Fibroblast of pulmonary artery (primary cell): ENCODE measurements at regions not wholly inside any gene's neighbourhood (a gene's known extent, or its start where the extent isn't known, plus 50 kb on each side); places are given as distances from the start of the nearest gene placed in this dataset.

Source experiments
- DNase-seq: peaks from one replicate; pipeline ENCODE4 v3.0.0-alpha.2; 2010; ENCODE audit warnings: low read depth
- H3K4me3 ChIP-seq: replicated peaks from 2 replicates; pipeline ENCODE4 v1.5.1; 2011; ENCODE audit warnings: low read depth, mild to moderate bottlenecking, control low read depth, low read length, moderate library complexity
- TF ChIP-seq, protein P1 (sequence below): IDR thresholded peaks from 2 replicates; pipeline ENCODE4 v1.5.1; 2011; ENCODE audit warnings: mild to moderate bottlenecking, control low read depth, low read length, inconsistent platforms; ENCODE audit errors: missing control alignments

DNA sequence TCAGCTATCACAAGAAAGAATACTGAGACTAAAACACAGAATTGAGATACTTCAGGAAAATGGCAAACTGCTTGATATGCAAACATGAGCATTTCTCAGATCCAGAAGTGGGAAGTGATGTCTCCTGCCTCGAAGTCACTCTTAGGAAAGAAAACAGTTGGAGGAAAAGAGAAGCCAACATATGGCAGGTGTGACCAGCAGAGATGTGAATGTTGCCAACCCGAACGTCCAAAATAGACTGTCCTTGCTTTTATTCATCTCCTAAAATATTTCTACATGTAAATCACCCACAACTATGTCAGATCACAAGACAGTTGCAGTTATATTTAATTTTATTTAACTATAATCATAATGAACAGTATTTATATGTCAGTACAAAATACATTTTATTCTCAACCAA, 687.6 kb downstream of the GALC start:
- H3K4me3 ChIP-seq: no peak overlapping the region
- TF ChIP-seq, protein P1, sequence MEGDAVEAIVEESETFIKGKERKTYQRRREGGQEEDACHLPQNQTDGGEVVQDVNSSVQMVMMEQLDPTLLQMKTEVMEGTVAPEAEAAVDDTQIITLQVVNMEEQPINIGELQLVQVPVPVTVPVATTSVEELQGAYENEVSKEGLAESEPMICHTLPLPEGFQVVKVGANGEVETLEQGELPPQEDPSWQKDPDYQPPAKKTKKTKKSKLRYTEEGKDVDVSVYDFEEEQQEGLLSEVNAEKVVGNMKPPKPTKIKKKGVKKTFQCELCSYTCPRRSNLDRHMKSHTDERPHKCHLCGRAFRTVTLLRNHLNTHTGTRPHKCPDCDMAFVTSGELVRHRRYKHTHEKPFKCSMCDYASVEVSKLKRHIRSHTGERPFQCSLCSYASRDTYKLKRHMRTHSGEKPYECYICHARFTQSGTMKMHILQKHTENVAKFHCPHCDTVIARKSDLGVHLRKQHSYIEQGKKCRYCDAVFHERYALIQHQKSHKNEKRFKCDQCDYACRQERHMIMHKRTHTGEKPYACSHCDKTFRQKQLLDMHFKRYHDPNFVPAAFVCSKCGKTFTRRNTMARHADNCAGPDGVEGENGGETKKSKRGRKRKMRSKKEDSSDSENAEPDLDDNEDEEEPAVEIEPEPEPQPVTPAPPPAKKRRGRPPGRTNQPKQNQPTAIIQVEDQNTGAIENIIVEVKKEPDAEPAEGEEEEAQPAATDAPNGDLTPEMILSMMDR: no peak
- no peak for DNase-seq

DNA sequence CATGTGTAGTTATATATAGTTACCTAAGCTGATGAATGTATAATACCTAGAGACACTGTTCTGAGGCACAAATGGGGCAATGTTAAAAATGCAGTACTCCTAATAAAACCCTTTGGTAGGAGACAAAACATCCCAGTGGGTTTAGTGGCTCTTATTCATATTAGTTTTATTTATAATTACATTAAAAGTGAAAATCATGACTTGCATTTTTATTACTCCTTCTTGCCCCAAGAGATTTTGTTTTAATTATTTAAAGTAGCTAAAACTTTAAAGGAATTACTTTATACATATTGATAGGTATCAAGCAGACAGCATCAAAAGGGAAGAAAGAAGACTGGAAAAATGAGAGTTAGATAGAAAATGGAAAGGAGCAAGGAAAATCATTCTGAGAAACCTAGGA, 688.6 kb downstream of the GALC start:
- no peak for DNase-seq
- TF ChIP-seq, protein P1: no peak

DNA sequence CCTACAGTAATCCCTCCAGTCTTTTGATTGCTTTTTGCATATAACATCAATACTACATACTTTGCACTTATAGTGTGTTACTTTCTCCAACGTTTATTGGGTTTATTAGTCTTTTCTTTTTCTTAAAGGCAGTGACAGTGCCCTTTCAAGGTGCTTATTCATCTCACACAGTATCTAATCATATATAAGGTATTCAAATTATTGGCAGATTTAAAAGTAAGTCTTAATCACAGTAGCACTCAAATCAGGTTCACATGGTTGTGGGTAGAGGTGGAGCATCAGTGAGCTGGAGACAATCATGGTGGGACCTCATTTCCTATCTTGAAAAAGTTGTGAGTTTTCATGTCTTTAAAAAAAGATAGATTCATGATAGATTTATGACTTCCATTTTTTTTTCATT, 706.2 kb downstream of the GALC start:
- TF ChIP-seq, protein P1: no peak
- H3K4me3 ChIP-seq: no peak overlapping the region
- DNase-seq: no peak

More for the DNA sequence above, 688.6 kb downstream of the GALC start:
- no peak overlapping the region for H3K4me3 ChIP-seq

DNA sequence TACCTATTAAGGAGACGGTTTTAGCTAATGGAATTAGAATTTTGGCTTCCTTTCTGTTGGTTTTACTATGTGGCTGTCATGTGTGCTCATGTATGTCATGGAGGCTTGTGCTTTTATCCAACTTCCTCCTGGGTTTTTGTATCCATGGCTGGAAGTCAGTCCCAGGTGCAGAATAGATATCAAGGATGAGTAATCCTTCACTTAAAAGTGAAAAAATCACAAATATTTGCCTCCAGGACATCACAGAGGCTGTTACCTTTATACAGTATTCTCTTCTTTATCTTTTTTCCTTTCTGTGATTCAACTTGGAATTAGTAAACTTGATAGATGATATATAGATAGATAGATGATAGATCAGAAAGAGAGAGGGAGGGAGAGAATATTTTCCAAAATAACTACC, 706.8 kb downstream of the GALC start:
- TF ChIP-seq, protein P1: no peak
- no peak for DNase-seq

DNA sequence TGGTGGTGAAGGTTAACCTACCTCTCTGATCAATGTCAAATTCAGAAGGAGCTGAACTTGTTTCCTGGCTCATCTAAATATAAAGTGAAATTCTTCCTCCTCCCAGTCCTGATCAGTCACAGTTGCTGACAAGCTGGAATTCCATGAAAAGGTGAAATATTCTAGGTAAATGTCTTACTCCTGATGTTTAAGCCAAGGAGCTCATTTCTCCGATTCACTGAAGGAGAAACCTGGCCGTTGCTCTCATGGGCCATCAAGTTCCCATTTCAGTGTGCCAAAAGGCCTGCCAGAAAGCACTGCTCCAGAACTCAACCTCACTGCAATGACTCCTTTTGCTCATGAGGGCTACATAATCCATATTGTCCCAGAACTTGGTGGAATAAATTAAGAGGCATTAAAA, 707.5 kb downstream of the GALC start:
- no peak overlapping the region for H3K4me3 ChIP-seq
- DNase-seq: no peak

More for the DNA sequence above, 706.8 kb downstream of the GALC start:
- H3K4me3 ChIP-seq: no peak overlapping the region

DNA sequence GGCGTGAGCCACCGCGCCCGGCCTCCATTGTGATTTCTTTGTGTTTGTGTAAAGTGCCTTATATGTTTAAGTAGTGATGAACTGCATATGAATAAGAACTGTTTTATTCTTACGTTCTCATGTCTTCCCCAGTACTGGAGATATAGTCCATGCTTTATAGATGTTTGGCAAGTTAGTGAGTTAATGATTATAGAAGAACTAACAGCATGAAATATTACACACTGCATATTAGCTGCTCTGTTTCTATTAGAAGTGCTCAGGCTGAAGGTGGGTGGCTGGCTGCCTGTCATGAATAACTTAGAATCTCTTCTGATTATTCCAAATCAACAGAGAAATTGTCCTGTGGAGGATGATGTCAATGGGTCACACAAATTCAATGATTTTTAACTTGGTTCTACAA, 709.4 kb downstream of the GALC start:
- H3K4me3 ChIP-seq: no peak overlapping the region
- TF ChIP-seq, protein P1: no peak
- DNase-seq: no peak

More for the DNA sequence above, 707.5 kb downstream of the GALC start:
- TF ChIP-seq, protein P1: no peak

DNA sequence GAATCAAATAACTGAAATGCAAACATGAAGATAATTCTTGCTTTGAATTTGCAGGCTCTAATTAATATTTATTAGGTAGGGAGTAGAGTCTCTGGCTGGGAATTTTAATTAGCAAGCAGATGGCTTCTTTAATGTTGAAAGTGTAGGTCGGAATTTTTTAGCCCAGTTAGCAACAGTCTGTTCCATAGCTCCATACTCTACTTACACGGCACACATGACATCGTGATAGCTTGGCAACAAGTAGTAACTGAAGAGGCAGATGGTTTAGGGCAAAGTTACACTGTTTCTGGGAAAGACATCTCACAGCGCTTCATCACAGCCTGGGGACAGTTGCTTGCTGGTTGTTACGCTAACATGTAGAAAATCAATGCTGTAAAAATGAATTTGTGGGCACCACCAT, 710.7 kb downstream of the GALC start:
- H3K4me3 ChIP-seq: no peak overlapping the region
- TF ChIP-seq, protein P1: no peak
- DNase-seq: no peak
